Neutrophil (primary cell): ENCODE measurements at regions not wholly inside any gene's neighbourhood (a gene's known extent, or its start where the extent isn't known, plus 50 kb on each side); places are given as distances from the start of the nearest gene placed in this dataset.

ENCODE experiments used
- H3K27ac ChIP-seq: fragments of 200-600 bp; sonication (generic); 2 replicates; pipeline ENCODE4 v1.5.1; 2016; ENCODE audit warnings: mild to moderate bottlenecking, moderate library complexity
- H3K27me3 ChIP-seq: fragments of 200-600 bp; sonication (generic); 2 replicates; pipeline ENCODE4 v1.6.0; 2016; ENCODE audit warnings: mild to moderate bottlenecking
- H3K36me3 ChIP-seq: fragments of 200-600 bp; sonication (generic); 2 replicates; pipeline ENCODE4 v1.5.1; 2017
- H3K4me1 ChIP-seq, 2 experiments: fragments of 200-600 bp in 1 of 2; sonication (generic) in 1 of 2; 1 replicate in 1 of 2; 2 replicates in 1 of 2; pipeline versions ENCODE4 v1.5.1 to v1.6.1; 2013 to 2016; ENCODE audit warnings: low read depth in 1 of 2, low read length in 1 of 2, mild to moderate bottlenecking in 1 of 2, moderate library complexity in 1 of 2; ENCODE audit not compliant: control insufficient read depth in 1 of 2, insufficient read depth in 1 of 2
- H3K4me3 ChIP-seq, 2 experiments: fragments of 200-600 bp in 1 of 2; sonication (generic) in 1 of 2; 1 replicate in 1 of 2; 2 replicates in 1 of 2; pipeline ENCODE4 v1.5.1; 2013 to 2016; ENCODE audit warnings: low read depth in 1 of 2, low read length in 1 of 2, mild to moderate bottlenecking in 1 of 2, moderate library complexity in 1 of 2
- H3K9me3 ChIP-seq: fragments of 200-600 bp; sonication (generic); 2 replicates; pipeline ENCODE4 v1.5.1; 2016
- CTCF ChIP-seq: fragments of 200-600 bp; sonication (generic); IDR thresholded peaks from 2 replicates; pipeline ENCODE4 v1.5.1; 2016; ENCODE audit warnings: antibody characterized with exemption

- Histone ChIP-seq H3K4me3 (no peak overlapping the region), H3K27me3 (no peaks in the 10 kb centered on the region), H3K9me3 (no peaks in the 10 kb centered on the region), H3K36me3 (no peaks in the 10 kb centered on the region), H3K4me1 (no peaks in the 10 kb centered on the region), H3K27ac (no peak overlapping the region)
- no peak for TF ChIP-seq CTCF
These were observed 1739.0 kb downstream of the MAT2B start for GRCh38 chr5:165244407-165244806.

GRCh38 chr5:165258197-165258771 lies 1752.9 kb downstream of the MAT2B start:
- no peaks in the 10 kb centered on the region for H3K4me1 ChIP-seq
- no peak for TF ChIP-seq CTCF
- H3K36me3 ChIP-seq: no peaks in the 10 kb centered on the region
- no peak overlapping the region for H3K4me3 ChIP-seq
- no peak overlapping the region for H3K27ac ChIP-seq
- no peaks in the 10 kb centered on the region for H3K9me3 ChIP-seq
- H3K27me3 ChIP-seq: no peaks in the 10 kb centered on the region

GRCh38 chr5:165260426-165260825 lies 1755.0 kb downstream of the MAT2B start:
- Histone ChIP-seq H3K27ac (no peak overlapping the region), H3K27me3 (no peaks in the 10 kb centered on the region), H3K4me1 (no peaks in the 10 kb centered on the region), H3K36me3 (no peaks in the 10 kb centered on the region), H3K4me3 (no peak overlapping the region), H3K9me3 (no peaks in the 10 kb centered on the region)
- no peak for TF ChIP-seq CTCF

GRCh38 chr5:165263536-165263935 lies 1758.1 kb downstream of the MAT2B start:
- Histone ChIP-seq H3K4me3 (no peak overlapping the region), H3K27ac (no peak overlapping the region), H3K36me3 (no peaks in the 10 kb centered on the region), H3K9me3 (no peaks in the 10 kb centered on the region), H3K27me3 (no peaks in the 10 kb centered on the region), H3K4me1 (no peaks in the 10 kb centered on the region)
- no peak for TF ChIP-seq CTCF

- no peaks in the 10 kb centered on the region for H3K36me3 ChIP-seq
- no peaks in the 10 kb centered on the region for H3K9me3 ChIP-seq
- no peaks in the 10 kb centered on the region for H3K27me3 ChIP-seq
- no peak overlapping the region for H3K4me3 ChIP-seq
- TF ChIP-seq CTCF: no peak
- H3K27ac ChIP-seq: no peak overlapping the region
- no peaks in the 10 kb centered on the region for H3K4me1 ChIP-seq
These were observed 1761.5 kb downstream of the MAT2B start for GRCh38 chr5:165266939-165267338.

GRCh38 chr5:165272436-165272835 lies 1767.0 kb downstream of the MAT2B start:
- Histone ChIP-seq H3K9me3 (no peaks in the 10 kb centered on the region), H3K36me3 (no peaks in the 10 kb centered on the region), H3K27me3 (no peaks in the 10 kb centered on the region), H3K4me3 (no peak overlapping the region), H3K27ac (no peak overlapping the region), H3K4me1 (no peaks in the 10 kb centered on the region)
- no peak for TF ChIP-seq CTCF
